SK-N-SH (cell line): ENCODE measurements at regions not wholly inside any gene's neighbourhood (a gene's known extent, or its start where the extent isn't known, plus 50 kb on each side); places are given as distances from the start of the nearest gene placed in this dataset.

Experiments
- CTCF ChIA-PET: fragments of 300-600, 350-600 bp; formaldehyde crosslinking; extraction: SDS; loops from one replicate; lab custom pipeline; 2021; lab: Yijun Ruan, JAX
- POLR2A ChIA-PET: fragments of 350-600 bp; sonication (Branson Sonifier 250); formaldehyde crosslinking; extraction: SDS; loops from one replicate; lab custom pipeline; 2020; ENCODE audit warnings: antibody characterized with exemption, inconsistent platforms; lab: Yijun Ruan, JAX
- DNase-seq: peaks from one replicate; pipeline ENCODE4 v3.0.0; 2012
- H2AFZ ChIP-seq: fragments of 200-600 bp; sonication (generic); 2 replicates; pipeline ENCODE4 v1.8.1; 2016; ENCODE audit warnings: antibody characterized with exemption, mild to moderate bottlenecking, low read depth
- H3F3A ChIP-seq: fragments of 200-600 bp; sonication (generic); replicated peaks from 2 replicates; pipeline ENCODE3; 2016; ENCODE audit warnings: antibody characterized with exemption, mild to moderate bottlenecking; ENCODE audit not compliant: insufficient read depth
- H3K27ac ChIP-seq, 2 experiments: fragments of 200-500 bp in 1 of 2; fragments of 200-600 bp in 1 of 2; sonication (Bioruptor generic) in 1 of 2; sonication (generic), shearing (Covaris generic) in 1 of 2; 2 replicates each; pipeline versions ENCODE4 v1.5.1 to v1.6.1; 2014 to 2016; ENCODE audit warnings: low read depth in 2 of 2, inconsistent platforms in 1 of 2, low read length in 1 of 2, mild to moderate bottlenecking in 1 of 2, mixed read lengths in 1 of 2
- H3K27me3 ChIP-seq: fragments of 200-600 bp; sonication (generic), shearing (Covaris generic); 2 replicates; pipeline ENCODE4 v1.6.1; 2016; ENCODE audit warnings: mixed run types; ENCODE audit not compliant: insufficient read depth
- H3K36me3 ChIP-seq, 2 experiments: fragments of 200-500 bp in 1 of 2; fragments of 200-600 bp in 1 of 2; sonication (Bioruptor generic) in 1 of 2; sonication (generic) in 1 of 2; replicated peaks in 1 of 2; 2 replicates each; pipeline versions ENCODE3 to v1.5.1; 2014 to 2016; ENCODE audit warnings: low read length in 1 of 2, mild to moderate bottlenecking in 1 of 2; ENCODE audit not compliant: insufficient read depth in 2 of 2, control insufficient read depth in 1 of 2
- H3K4me1 ChIP-seq, 2 experiments: fragments of 200-500 bp in 1 of 2; fragments of 200-600 bp in 1 of 2; sonication (Bioruptor generic) in 1 of 2; sonication (generic), shearing (Covaris generic) in 1 of 2; 2 replicates each; pipeline versions ENCODE4 v1.5.1 to v1.6.1; 2014 to 2016; ENCODE audit warnings: low read depth in 1 of 2, low read length in 1 of 2, mixed run types in 1 of 2; ENCODE audit not compliant: insufficient read depth in 2 of 2, control insufficient read depth in 1 of 2
- H3K4me2 ChIP-seq: fragments of 200-600 bp; sonication (generic), shearing (Covaris generic); 2 replicates; pipeline ENCODE4 v1.6.1; 2017; ENCODE audit warnings: mixed run types
- H3K4me3 ChIP-seq, 2 experiments: fragments of 200-500 bp in 1 of 2; fragments of 200-600 bp in 1 of 2; sonication (Bioruptor generic) in 1 of 2; sonication (generic), shearing (Covaris generic) in 1 of 2; 2 replicates each; pipeline versions ENCODE4 v1.5.1 to v1.8.1; 2014 to 2016; ENCODE audit warnings: low read depth in 2 of 2, inconsistent platforms in 1 of 2, low read length in 1 of 2, mild to moderate bottlenecking in 1 of 2, mixed read lengths in 1 of 2, moderate library complexity in 1 of 2
- H3K79me2 ChIP-seq: fragments of 200-600 bp; sonication (generic); 2 replicates; pipeline ENCODE4 v1.8.1; 2017; ENCODE audit warnings: mild to moderate bottlenecking; ENCODE audit not compliant: insufficient read depth
- H3K9ac ChIP-seq: fragments of 200-600 bp; sonication (generic); 2 replicates; pipeline ENCODE4 v1.6.1; 2017; ENCODE audit warnings: mixed run types
- H3K9me2 ChIP-seq: fragments of 200-600 bp; sonication (generic); 2 replicates; pipeline ENCODE4 v1.6.1; 2017; ENCODE audit warnings: mixed run types
- H3K9me3 ChIP-seq: fragments of 200-600 bp; sonication (generic); 2 replicates; pipeline ENCODE4 v1.6.1; 2017; ENCODE audit warnings: mixed run types, mild to moderate bottlenecking, moderate library complexity
- H4K20me1 ChIP-seq: fragments of 200-600 bp; sonication (generic); 2 replicates; pipeline ENCODE4 v1.6.1; 2017; ENCODE audit warnings: mild to moderate bottlenecking, mixed run types; ENCODE audit not compliant: insufficient read depth
- EP300 ChIP-seq, 2 experiments: IDR thresholded peaks; 2 replicates each; pipeline versions ENCODE4 v1.4.0 to v1.6.1; 2012; ENCODE audit warnings: borderline replicate concordance in 1 of 2, low read depth in 1 of 2, low read length in 1 of 2
- EZH2phosphoT487 ChIP-seq: fragments of 200-600 bp; sonication (generic); IDR thresholded peaks from 2 replicates; pipeline ENCODE4 v1.6.1; 2017; ENCODE audit warnings: low read depth, mixed run types, mild to moderate bottlenecking, antibody characterized with exemption, moderate library complexity, borderline replicate concordance
- FOSL2 ChIP-seq: IDR thresholded peaks from 2 replicates; pipeline ENCODE4 v1.4.0; 2012; ENCODE audit warnings: low read depth, mild to moderate bottlenecking, moderate library complexity, borderline replicate concordance
- FOXJ3 ChIP-seq: sonication (generic); formaldehyde crosslinking; IDR thresholded peaks from 2 replicates; pipeline ENCODE4 v1.5.1; 2020; ENCODE audit warnings: mild to moderate bottlenecking, missing genetic modification reagents
- FOXM1 ChIP-seq: IDR thresholded peaks from 2 replicates; pipeline ENCODE4 v1.4.0; 2012; ENCODE audit warnings: low read depth, mild to moderate bottlenecking
- GATA2 ChIP-seq: sonication (generic); formaldehyde crosslinking; IDR thresholded peaks from 2 replicates; pipeline ENCODE4 v1.5.0; 2020; ENCODE audit warnings: mild to moderate bottlenecking, missing genetic modification reagents
- NFIC ChIP-seq: IDR thresholded peaks from 2 replicates; pipeline ENCODE4 v1.4.0; 2012; ENCODE audit warnings: borderline replicate concordance
- NRF1 ChIP-seq: IDR thresholded peaks from 2 replicates; pipeline ENCODE4 v1.6.1; 2012; ENCODE audit warnings: low read depth, mild to moderate bottlenecking, low read length
- RAD21 ChIP-seq: IDR thresholded peaks from 2 replicates; pipeline ENCODE4 v1.6.1; 2012; ENCODE audit warnings: mild to moderate bottlenecking, low read length
- SIN3A ChIP-seq: IDR thresholded peaks from 2 replicates; pipeline ENCODE4 v1.6.1; 2012; ENCODE audit warnings: low read depth, mild to moderate bottlenecking, low read length, moderate library complexity, borderline replicate concordance
- TCF12 ChIP-seq: IDR thresholded peaks from 2 replicates; pipeline ENCODE4 v1.4.0; 2012
- WGBS: methylation state at CpG from one replicate; pipeline ENCODE4 v1.1.6; 2017; ENCODE audit warnings: low lambda C conversion rate; 5-methylcytosine and 5-hydroxymethylcytosine counted together
- TF ChIP-seq, protein P1 (sequence below): IDR thresholded peaks from 2 replicates; pipeline ENCODE4; 2012
- TF ChIP-seq, protein P2 (sequence below): fragments of 150-350 bp; IDR thresholded peaks from 2 replicates; pipeline ENCODE4 v1.6.1; 2016; ENCODE audit warnings: mild to moderate bottlenecking, low read depth, low read length
- TF ChIP-seq, protein P3 (sequence below): IDR thresholded peaks from 2 replicates; pipeline ENCODE4 v1.6.1; 2012; ENCODE audit warnings: mild to moderate bottlenecking, low read depth, low read length, moderate library complexity
- TF ChIP-seq, protein P4 (sequence below): fragments of 200-600 bp; sonication (generic); IDR thresholded peaks from 2 replicates; pipeline ENCODE4 v1.6.1; 2017; ENCODE audit warnings: antibody characterized with exemption, mild to moderate bottlenecking, moderate library complexity
- TF ChIP-seq, protein P5 (sequence below): IDR thresholded peaks from 2 replicates; pipeline ENCODE4 v1.4.0; 2012; ENCODE audit warnings: low read depth

DNA sequence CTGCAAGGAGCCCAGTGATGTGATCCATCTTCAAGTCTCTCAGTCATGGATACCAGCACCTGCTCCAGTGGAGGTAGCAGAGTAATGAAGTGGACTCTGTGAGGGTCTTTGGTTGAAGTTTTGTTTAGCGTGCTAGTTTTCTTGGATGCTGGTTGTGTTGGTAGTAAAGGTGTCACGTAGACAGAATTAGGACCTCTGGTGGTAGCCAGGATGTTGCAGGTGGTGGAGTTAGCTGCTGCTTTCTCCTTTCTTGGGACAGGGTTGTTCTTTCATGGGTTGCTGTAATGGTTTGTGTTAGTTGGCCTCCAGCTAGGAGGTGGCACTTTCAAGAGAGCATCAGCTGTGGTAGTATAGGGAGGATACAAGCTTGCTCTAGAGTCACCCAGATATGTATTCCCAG is 125.2 kb downstream of the ANXA2 start (continued):
- TF ChIP-seq, protein P1, sequence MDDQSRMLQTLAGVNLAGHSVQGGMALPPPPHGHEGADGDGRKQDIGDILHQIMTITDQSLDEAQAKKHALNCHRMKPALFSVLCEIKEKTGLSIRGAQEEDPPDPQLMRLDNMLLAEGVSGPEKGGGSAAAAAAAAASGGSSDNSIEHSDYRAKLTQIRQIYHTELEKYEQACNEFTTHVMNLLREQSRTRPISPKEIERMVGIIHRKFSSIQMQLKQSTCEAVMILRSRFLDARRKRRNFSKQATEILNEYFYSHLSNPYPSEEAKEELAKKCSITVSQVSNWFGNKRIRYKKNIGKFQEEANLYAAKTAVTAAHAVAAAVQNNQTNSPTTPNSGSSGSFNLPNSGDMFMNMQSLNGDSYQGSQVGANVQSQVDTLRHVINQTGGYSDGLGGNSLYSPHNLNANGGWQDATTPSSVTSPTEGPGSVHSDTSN = no peak
- TF ChIP-seq, protein P2, sequence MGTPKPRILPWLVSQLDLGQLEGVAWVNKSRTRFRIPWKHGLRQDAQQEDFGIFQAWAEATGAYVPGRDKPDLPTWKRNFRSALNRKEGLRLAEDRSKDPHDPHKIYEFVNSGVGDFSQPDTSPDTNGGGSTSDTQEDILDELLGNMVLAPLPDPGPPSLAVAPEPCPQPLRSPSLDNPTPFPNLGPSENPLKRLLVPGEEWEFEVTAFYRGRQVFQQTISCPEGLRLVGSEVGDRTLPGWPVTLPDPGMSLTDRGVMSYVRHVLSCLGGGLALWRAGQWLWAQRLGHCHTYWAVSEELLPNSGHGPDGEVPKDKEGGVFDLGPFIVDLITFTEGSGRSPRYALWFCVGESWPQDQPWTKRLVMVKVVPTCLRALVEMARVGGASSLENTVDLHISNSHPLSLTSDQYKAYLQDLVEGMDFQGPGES = no peak
- TF ChIP-seq EP300 (IDR thresholded peaks at IDR 0.05; ENCODE audit: borderline replicate concordance in 1 of 2, low read depth in 1 of 2, low read length in 1 of 2) (no peak), TCF12 (no peak), FOXJ3 (CRISPR knock-in tag) (no peak), NFIC (no peak), EZH2phosphoT487 (no peak)

DNA sequence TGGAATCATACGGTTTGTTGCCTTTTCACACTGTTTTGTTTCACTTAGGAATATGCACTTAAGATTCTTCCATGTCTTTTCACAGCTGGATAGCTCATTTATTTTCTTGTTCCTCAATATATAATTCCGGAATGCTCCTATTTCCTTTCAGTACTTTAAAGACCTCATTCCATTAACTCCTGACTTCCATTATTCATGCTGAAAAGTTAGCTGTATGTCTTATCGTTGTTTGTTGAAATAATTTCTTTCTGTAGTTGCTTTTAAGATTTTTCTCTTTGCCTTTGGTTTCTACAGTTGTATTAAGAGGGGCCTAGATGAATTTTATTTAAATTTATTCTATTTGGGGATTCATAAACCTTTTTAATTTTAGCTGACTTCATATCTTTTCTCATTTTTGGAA is 122.2 kb downstream of the ANXA2 start:
- 8% methylated on average over 3 of the region's 3 CpGs for WGBS
- Histone ChIP-seq H3K27me3 (no peaks in the 10 kb centered on the region), H3K4me1 (no peaks in the 10 kb centered on the region), H3K27ac (no peak overlapping the region), H3K4me2 (no peak overlapping the region), H3F3A (no peaks in the 10 kb centered on the region), H4K20me1 (no peaks in the 10 kb centered on the region), H3K79me2 (no peaks in the 10 kb centered on the region), H3K4me3 (no peak overlapping the region; a peak in 1 of 4 replicates), H2AFZ (no peak overlapping the region), H3K36me3 (no peaks in the 10 kb centered on the region)
- DNase-seq = no peak
- ChIA-PET CTCF (no interaction called here), POLR2A (no interaction called here)
- TF ChIP-seq NRF1 (no peak), FOXJ3 (CRISPR knock-in tag) (no peak), FOXM1 (no peak), SIN3A (no peak)
- TF ChIP-seq, protein P1 = no peak
- TF ChIP-seq, all 33 proteins: peak for 0
- Histone ChIP-seq H3K9me3 (peaks cover 9% of the 10 kb centered on the region), H3K9ac (no peak overlapping the region), H3K9me2 (0 out of 2 replicates have a peak, but pooled peaks cover 2% of the 10 kb centered on the region)

DNA sequence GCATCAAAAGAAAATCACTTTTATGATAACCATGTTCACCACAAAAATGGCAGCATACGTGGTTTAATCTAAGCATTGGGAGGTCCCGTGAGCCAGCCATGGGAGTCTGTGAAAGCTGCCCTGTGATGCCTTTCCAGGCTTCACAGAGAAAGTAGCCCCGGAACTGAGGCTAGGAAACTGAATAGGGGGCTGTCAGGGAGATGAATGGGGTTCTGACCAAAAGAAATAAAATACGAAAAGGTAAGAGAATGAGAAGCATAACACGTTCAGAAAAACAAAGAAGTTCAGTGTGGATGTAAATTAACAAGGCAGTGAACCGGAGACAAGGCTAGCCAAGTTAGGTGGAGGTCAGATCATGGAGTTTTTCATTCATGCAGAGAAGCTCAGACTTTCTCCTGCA is 118.9 kb downstream of the ANXA2 start:
- H3K9me3 ChIP-seq = peaks cover 9% of the 10 kb centered on the region
- POLR2A ChIA-PET = no interaction called here
- WGBS = under 1% methylated on average over 6 of the region's 6 CpGs
- TF ChIP-seq RAD21 (no peak), NFIC (no peak), GATA2 (CRISPR knock-in tag) (no peak), FOSL2 (no peak)
- TF ChIP-seq, protein P3, sequence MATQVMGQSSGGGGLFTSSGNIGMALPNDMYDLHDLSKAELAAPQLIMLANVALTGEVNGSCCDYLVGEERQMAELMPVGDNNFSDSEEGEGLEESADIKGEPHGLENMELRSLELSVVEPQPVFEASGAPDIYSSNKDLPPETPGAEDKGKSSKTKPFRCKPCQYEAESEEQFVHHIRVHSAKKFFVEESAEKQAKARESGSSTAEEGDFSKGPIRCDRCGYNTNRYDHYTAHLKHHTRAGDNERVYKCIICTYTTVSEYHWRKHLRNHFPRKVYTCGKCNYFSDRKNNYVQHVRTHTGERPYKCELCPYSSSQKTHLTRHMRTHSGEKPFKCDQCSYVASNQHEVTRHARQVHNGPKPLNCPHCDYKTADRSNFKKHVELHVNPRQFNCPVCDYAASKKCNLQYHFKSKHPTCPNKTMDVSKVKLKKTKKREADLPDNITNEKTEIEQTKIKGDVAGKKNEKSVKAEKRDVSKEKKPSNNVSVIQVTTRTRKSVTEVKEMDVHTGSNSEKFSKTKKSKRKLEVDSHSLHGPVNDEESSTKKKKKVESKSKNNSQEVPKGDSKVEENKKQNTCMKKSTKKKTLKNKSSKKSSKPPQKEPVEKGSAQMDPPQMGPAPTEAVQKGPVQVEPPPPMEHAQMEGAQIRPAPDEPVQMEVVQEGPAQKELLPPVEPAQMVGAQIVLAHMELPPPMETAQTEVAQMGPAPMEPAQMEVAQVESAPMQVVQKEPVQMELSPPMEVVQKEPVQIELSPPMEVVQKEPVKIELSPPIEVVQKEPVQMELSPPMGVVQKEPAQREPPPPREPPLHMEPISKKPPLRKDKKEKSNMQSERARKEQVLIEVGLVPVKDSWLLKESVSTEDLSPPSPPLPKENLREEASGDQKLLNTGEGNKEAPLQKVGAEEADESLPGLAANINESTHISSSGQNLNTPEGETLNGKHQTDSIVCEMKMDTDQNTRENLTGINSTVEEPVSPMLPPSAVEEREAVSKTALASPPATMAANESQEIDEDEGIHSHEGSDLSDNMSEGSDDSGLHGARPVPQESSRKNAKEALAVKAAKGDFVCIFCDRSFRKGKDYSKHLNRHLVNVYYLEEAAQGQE = no peak
- TF ChIP-seq, protein P4, sequence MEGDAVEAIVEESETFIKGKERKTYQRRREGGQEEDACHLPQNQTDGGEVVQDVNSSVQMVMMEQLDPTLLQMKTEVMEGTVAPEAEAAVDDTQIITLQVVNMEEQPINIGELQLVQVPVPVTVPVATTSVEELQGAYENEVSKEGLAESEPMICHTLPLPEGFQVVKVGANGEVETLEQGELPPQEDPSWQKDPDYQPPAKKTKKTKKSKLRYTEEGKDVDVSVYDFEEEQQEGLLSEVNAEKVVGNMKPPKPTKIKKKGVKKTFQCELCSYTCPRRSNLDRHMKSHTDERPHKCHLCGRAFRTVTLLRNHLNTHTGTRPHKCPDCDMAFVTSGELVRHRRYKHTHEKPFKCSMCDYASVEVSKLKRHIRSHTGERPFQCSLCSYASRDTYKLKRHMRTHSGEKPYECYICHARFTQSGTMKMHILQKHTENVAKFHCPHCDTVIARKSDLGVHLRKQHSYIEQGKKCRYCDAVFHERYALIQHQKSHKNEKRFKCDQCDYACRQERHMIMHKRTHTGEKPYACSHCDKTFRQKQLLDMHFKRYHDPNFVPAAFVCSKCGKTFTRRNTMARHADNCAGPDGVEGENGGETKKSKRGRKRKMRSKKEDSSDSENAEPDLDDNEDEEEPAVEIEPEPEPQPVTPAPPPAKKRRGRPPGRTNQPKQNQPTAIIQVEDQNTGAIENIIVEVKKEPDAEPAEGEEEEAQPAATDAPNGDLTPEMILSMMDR = no peak
- TF ChIP-seq, protein P5, sequence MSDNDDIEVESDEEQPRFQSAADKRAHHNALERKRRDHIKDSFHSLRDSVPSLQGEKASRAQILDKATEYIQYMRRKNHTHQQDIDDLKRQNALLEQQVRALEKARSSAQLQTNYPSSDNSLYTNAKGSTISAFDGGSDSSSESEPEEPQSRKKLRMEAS = no peak

More for the DNA sequence above, 118.9 kb downstream of the ANXA2 start:
- no peak overlapping the region for H3K4me3 ChIP-seq
- 0 out of 2 replicates have a peak, but pooled peaks cover 7% of the 10 kb centered on the region for H3K27me3 ChIP-seq
- H3K9me2 ChIP-seq = 0 out of 2 replicates have a peak, but pooled peaks cover 2% of the 10 kb centered on the region
- H2AFZ ChIP-seq = no peak overlapping the region
- no peak overlapping the region for H3K27ac ChIP-seq
- H3K9ac ChIP-seq = no peak overlapping the region
- no peaks in the 10 kb centered on the region for H4K20me1 ChIP-seq
- no peak for DNase-seq
- no peaks in the 10 kb centered on the region for H3K4me1 ChIP-seq
- no peak overlapping the region for H3K4me2 ChIP-seq
- H3K79me2 ChIP-seq = no peaks in the 10 kb centered on the region
- no peaks in the 10 kb centered on the region for H3F3A ChIP-seq
- no peaks in the 10 kb centered on the region for H3K36me3 ChIP-seq
- CTCF ChIA-PET = interaction anchor here (2.0 kb wide), 1 partner anchor 48 kb away, joined by 6 read pairs; no protein-coding TSS in a partner anchor
